Mucosa of stomach (tissue), 1 donor: ENCODE measurements at regions not wholly inside any gene's neighbourhood (a gene's known extent, or its start where the extent isn't known, plus 50 kb on each side); places are given as distances from the start of the nearest gene placed in this dataset.

Experiments
- H3K27me3 ChIP-seq: one replicate; pipeline ENCODE4 v1.7.0; 2013; ENCODE audit warnings: mild to moderate bottlenecking, low read length; ENCODE audit not compliant: control insufficient read depth, insufficient read depth
- H3K36me3 ChIP-seq: one replicate; pipeline ENCODE4 v1.7.0; 2013; ENCODE audit warnings: low read length; ENCODE audit not compliant: control insufficient read depth, insufficient read depth
- H3K4me1 ChIP-seq: one replicate; pipeline ENCODE4 v1.7.0; 2013; ENCODE audit warnings: mild to moderate bottlenecking, low read length; ENCODE audit not compliant: control insufficient read depth, insufficient read depth
- H3K4me3 ChIP-seq: one replicate; pipeline ENCODE4 v1.7.0; 2013; ENCODE audit warnings: low read length
- H3K9ac ChIP-seq: one replicate; pipeline ENCODE4 v1.7.0; 2013; ENCODE audit warnings: mild to moderate bottlenecking, low read length, moderate library complexity
- H3K9me3 ChIP-seq: one replicate; pipeline ENCODE4 v1.7.0; 2013; ENCODE audit warnings: mild to moderate bottlenecking, low read length, moderate library complexity; ENCODE audit not compliant: control insufficient read depth
- donor health status: Pancreatic carcinoma.

DNA sequence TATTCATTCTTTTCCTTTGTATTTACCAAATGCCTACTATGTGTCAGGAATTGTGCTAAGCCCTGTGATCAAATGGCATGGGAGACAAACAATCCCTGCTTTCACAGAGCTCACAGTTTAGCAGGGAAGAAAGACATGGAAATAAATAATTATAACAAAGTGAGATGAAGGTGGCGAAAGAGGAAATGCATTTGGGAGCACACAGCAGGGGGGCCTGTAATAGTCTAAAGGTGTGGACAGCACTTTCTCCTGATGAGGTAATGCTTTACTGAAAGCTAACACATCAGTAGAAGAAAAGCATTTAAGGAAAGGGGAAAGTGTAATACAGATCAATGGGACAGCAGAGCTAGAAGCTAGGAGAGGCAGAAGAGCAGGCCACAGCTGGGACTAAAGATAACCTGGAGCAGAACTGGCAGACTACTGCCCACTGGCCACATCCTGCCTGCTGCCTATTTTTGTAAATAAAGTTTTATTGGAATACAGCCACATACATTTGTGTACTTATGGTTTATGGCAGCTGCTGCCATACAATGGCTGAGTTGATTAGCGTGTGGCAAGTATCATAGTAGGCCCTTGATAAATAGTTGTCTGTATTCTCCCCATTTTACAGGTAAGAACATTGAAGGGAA, 67.1 kb upstream of the TAPT1 start:
- H3K4me3 ChIP-seq, result no peak overlapping the region
- H3K4me1 ChIP-seq, result peaks cover 4% of the 10 kb centered on the region
- H3K9me3 ChIP-seq, result no peaks in the 10 kb centered on the region
- no peaks in the 10 kb centered on the region for H3K36me3 ChIP-seq
- no peak overlapping the region for H3K9ac ChIP-seq
- no peaks in the 10 kb centered on the region for H3K27me3 ChIP-seq

GRCh38 chr4:16292585-16292984, 66.3 kb upstream of the TAPT1 start:
- Histone ChIP-seq H3K4me3 (no peak overlapping the region), H3K27me3 (no peaks in the 10 kb centered on the region), H3K4me1 (peaks cover 4% of the 10 kb centered on the region), H3K9me3 (no peaks in the 10 kb centered on the region), H3K36me3 (no peaks in the 10 kb centered on the region), H3K9ac (no peak overlapping the region)

GRCh38 chr4:16290681-16291420, 64.6 kb upstream of the TAPT1 start:
- H3K9me3 ChIP-seq, result no peaks in the 10 kb centered on the region
- no peaks in the 10 kb centered on the region for H3K27me3 ChIP-seq
- H3K36me3 ChIP-seq, result no peaks in the 10 kb centered on the region
- no peak overlapping the region for H3K4me3 ChIP-seq
- no peak overlapping the region for H3K9ac ChIP-seq
- peaks cover 4% of the 10 kb centered on the region for H3K4me1 ChIP-seq

- Histone ChIP-seq H3K9ac (peak overlapping the region; percentile 65), H3K4me3 (peak overlapping the region; percentile 23)
Observed at GRCh38 chr4:16289897-16290554, 63.8 kb upstream of the TAPT1 start.

DNA sequence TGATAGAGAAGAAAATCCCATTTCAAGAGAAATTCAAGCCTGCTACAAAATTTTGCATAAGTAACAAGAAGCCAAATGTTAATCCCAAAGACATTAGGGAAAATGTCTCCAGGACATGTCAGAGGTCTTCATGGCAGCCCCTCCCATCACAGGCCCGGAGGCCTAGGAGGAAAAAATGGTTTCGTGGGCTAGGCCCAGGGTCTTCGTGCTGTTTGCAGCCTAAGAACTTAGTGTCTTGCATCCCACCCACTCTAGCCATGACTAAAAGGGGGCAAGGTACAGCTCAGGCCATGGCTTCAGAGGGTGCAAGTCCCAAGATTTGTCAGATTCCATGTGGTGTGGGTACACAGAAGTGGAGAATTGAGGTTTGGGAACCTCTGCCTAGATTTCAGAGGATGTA, 57.8 kb upstream of the TAPT1 start:
- no peaks in the 10 kb centered on the region for H3K9me3 ChIP-seq
- H3K4me1 ChIP-seq, result no peaks in the 10 kb centered on the region
- H3K36me3 ChIP-seq, result no peaks in the 10 kb centered on the region
- no peak overlapping the region for H3K9ac ChIP-seq
- no peak overlapping the region for H3K4me3 ChIP-seq
- H3K27me3 ChIP-seq, result no peaks in the 10 kb centered on the region

More at GRCh38 chr4:16289897-16290554, 63.8 kb upstream of the TAPT1 start:
- Histone ChIP-seq H3K9me3 (no peaks in the 10 kb centered on the region), H3K36me3 (no peaks in the 10 kb centered on the region), H3K27me3 (no peaks in the 10 kb centered on the region), H3K4me1 (peaks cover 4% of the 10 kb centered on the region)

- no peak overlapping the region for H3K9ac ChIP-seq
- no peaks in the 10 kb centered on the region for H3K4me1 ChIP-seq
- H3K27me3 ChIP-seq, result no peaks in the 10 kb centered on the region
- H3K4me3 ChIP-seq, result no peak overlapping the region
- no peaks in the 10 kb centered on the region for H3K36me3 ChIP-seq
- H3K9me3 ChIP-seq, result no peaks in the 10 kb centered on the region
Observed at GRCh38 chr4:16278178-16278577, 51.9 kb upstream of the TAPT1 start.
